GM12864 (cell line): ENCODE measurements at regions not wholly inside any gene's neighbourhood (a gene's known extent, or its start where the extent isn't known, plus 50 kb on each side); places are given as distances from the start of the nearest gene placed in this dataset.

Experiments used
- DNase-seq: peaks from one replicate; pipeline ENCODE4 v3.0.0-alpha.2; 2011; ENCODE audit warnings: low read depth
- H3K4me3 ChIP-seq: 2 replicates; pipeline ENCODE4 v1.5.1; 2011; ENCODE audit warnings: mild to moderate bottlenecking, low read depth, low read length, control low read depth
- CTCF ChIP-seq: IDR thresholded peaks from 2 replicates; pipeline ENCODE4 v1.5.1; 2011; ENCODE audit warnings: low read depth, mild to moderate bottlenecking, moderate library complexity, low read length, control low read depth, inconsistent platforms; ENCODE audit errors: missing control alignments

GRCh38 chr1:187629075-187629474 lies 800.3 kb downstream of the PLA2G4A start:
- no peak overlapping the region for H3K4me3 ChIP-seq
- DNase-seq = no peak
- TF ChIP-seq CTCF = no peak

- H3K4me3 ChIP-seq = no peak overlapping the region
- no peak for DNase-seq
- TF ChIP-seq CTCF = no peak
These were observed 802.1 kb downstream of the PLA2G4A start for GRCh38 chr1:187630653-187631380.

- DNase-seq = no peak
- H3K4me3 ChIP-seq = no peak overlapping the region
- TF ChIP-seq CTCF = no peak
These were observed 802.6 kb downstream of the PLA2G4A start for GRCh38 chr1:187631381-187631675.

GRCh38 chr1:187631984-187632383 lies 803.2 kb downstream of the PLA2G4A start:
- no peak overlapping the region for H3K4me3 ChIP-seq
- DNase-seq = no peak
- TF ChIP-seq CTCF = no peak

GRCh38 chr1:187634940-187635339 lies 806.2 kb downstream of the PLA2G4A start:
- DNase-seq = no peak
- no peak overlapping the region for H3K4me3 ChIP-seq
- TF ChIP-seq CTCF = no peak

- DNase-seq = no peak
- no peak overlapping the region for H3K4me3 ChIP-seq
- TF ChIP-seq CTCF = no peak
These were observed 810.1 kb downstream of the PLA2G4A start for GRCh38 chr1:187638733-187639434.

GRCh38 chr1:187641015-187641414 lies 812.3 kb downstream of the PLA2G4A start:
- no peak for DNase-seq
- H3K4me3 ChIP-seq = no peak overlapping the region
- no peak for TF ChIP-seq CTCF
